ENCODE measurements at regions not wholly inside any gene's neighbourhood (a gene's known extent, or its start where the extent isn't known, plus 50 kb on each side); places are given as distances from the start of the nearest gene placed in this dataset.

DNA sequence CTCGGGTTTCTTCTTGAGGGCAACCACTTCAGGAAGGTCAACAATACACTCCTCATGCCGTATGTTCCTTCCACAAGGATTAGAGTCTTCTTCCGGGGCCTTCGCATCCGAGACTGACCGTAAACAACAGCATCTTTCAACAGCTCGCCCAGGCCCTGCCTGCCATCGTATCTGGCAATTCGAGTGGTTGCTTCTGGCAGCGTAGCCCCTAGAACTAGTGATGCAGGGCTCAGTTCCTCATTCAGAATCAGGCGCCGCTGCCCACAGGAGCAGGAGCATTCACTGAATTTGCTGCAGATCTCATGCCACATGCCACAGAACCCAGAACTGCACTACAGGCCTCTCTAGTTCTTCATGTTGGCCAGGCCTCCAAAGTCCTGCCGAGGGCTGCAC lies 59.0 kb upstream of the AFDN start:
- H3K4me3 ChIP-seq (ENCODE audit: low read length): no peak overlapping the region
- TF ChIP-seq ZNF274 (IDR thresholded peaks at IDR 0.05; ENCODE audit: low read depth, low read length): no peak

DNA sequence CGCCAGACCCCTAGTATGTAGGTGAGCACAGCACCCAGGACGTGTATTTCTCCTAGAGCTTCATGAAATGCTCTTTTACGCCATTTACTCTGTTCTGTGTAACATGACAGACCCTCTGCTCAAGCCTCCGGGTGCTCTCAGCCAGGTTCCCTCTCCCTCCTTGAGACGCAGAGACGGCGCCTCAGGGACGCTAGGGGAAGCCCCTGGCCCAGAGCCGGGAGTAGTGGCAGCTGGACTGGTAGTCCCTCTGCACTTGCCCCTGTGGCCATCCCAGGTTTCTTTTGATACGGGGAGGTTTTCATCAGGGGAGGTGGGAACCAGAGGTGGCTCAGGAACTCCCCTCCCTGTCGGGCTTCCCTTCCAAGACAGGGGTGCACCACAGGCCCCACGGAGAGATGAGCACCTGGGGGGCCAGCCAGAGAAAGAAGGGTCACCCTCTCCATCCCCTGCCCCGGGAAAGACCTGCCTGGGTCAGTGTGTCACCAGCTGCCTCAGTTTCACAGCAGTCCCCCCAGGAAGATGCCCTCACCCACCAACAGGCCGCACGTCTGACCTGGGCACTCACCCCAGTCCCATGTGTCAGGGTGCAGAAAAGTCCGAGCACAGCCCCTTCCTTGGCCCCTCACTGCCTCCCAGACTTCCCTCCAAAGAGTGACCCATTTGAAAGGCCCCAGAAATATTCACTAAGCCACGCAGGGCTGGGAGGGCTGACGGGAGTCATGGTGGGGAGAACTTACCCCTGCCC lies 58.1 kb upstream of the AFDN start:
- no peak for TF ChIP-seq ZNF274 (IDR thresholded peaks at IDR 0.05; ENCODE audit: low read depth, low read length)
- H3K4me3 ChIP-seq (ENCODE audit: low read length): no peak overlapping the region

DNA sequence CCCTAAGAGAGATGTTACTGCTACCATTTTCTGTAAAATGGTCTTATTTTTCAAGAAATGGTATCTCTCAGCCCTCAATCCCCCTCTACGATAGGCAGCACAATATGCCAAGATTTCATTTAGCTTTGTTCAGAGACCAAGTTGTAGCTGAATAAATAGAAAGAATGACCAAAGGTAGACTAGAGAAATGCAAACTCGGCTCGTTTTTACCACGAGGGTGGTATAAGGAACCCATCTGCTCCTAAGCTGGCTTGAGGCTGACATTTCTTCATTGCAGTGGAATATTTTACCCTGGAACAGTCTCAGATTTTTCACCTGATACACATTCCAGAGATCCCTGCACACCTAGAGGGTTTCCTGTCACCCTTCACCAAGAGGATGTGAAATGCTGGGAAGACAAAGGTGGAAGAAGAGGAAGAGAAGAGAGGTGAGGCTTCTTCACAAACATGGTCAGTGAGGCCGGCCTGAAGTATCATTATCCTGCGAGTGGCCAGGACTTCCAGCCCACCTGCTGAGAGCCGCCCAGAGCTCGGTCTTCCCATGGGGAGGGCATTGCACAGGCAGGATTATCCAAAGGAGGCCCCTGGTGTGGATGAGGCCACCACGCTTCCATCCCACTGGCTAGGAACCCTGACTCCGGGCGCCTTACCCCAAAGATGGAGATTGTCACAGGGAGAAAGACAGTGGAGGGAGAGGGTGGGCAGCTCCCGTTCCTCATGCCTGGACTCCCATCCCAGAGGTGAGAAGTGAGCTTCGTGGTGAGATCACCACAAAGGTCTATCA lies 57.1 kb upstream of the AFDN start:
- no peak overlapping the region for H3K4me3 ChIP-seq (ENCODE audit: low read length)
- no peak for TF ChIP-seq ZNF274 (IDR thresholded peaks at IDR 0.05; ENCODE audit: low read depth, low read length)

DNA sequence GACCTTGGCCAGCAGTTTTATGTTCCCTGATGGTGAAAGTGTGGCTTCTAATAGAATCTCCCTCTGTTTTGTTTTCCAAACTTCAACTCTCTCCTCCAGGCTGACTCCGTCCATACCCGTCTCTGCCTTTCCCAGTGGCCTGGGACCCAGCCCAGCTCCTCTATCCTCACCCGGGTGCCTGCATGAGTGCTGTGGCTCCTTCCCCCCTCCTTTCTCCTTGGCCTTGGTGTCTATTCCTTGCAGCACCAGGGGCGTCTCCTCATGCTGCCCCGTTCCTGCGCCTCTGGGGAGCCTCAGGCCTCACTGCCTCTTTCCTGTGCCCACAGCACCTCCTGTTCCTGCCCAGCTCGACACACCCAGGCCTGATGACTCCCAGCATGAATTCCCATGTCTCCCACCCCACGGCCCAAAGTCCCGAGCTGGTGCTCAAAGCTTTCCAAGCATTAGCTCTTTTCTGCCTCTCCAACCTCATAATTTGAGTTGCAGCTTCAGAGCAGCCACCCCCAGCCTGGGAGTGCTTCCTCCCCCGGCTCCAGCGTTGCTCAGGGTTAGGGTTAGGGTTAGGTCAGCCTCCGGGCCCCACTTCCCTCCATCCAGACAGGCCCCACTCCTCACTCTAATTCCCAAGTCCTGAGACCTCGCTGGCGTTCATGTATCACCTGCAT lies 56.3 kb upstream of the AFDN start:
- no peak for TF ChIP-seq ZNF274 (IDR thresholded peaks at IDR 0.05; ENCODE audit: low read depth, low read length)
- no peak overlapping the region for H3K4me3 ChIP-seq (ENCODE audit: low read length)

DNA sequence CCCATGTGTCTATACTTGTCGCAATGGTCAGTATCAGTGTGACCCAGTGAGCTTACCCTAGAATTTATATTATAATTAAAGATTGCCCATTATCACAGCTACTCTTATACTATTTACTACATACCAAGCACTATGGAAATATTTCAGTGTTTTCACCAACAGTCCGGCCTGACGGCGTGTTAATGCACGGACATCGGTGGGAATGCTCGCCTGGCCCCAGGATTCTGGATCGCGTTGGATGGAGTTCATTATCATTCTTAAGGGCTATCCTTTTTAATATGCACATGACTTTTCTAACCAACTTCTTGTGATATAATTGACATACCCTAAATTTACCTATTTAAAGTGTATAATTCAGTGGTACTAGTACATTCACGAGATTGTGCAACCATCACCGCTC lies 51.8 kb upstream of the AFDN start:
- H3K4me3 ChIP-seq (ENCODE audit: low read length): no peak overlapping the region
- TF ChIP-seq ZNF274 (IDR thresholded peaks at IDR 0.05; ENCODE audit: low read depth, low read length): no peak

DNA sequence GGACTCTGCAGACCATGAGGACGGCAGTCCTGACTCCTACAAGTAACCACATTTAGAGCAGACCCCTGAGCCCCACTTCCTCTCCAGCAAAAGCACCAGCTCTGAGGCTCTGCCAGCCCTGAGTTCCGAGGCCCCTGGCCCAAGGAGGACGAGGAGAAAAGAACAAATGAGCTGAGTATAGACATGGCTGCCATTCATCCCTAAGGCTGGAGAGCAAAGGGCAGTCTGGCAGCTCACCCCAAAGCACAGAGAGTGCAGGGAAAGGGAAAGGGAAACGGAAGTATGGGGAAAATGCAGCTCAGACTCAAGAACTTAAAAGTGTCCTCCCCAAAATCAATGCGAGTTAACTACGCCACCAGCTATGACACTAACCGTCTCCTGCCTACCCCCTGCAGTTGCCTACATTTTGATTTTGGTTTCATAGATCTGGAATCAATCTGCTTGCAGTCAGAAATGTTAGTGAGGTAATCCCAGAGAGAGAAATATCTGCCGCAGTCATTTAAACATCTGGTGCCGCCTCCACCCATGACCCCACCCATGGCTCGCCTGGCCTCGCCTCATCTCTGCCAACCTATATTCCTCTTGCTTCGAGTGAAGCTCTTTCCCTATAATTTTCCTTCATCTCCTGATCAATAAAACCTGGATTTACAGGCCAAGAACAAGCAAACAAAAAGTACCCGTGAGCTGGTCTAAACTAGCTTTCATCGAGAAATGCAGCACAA lies 49.6 kb upstream of the AFDN start:
- TF ChIP-seq ZNF274 (IDR thresholded peaks at IDR 0.05; ENCODE audit: low read depth, low read length): no peak
- H3K4me3 ChIP-seq (ENCODE audit: low read length): no peak overlapping the region

Measured in GM08714 (cell line).